ENCODE measurements at regions not wholly inside any gene's neighbourhood (a gene's known extent, or its start where the extent isn't known, plus 50 kb on each side); places are given as distances from the start of the nearest gene placed in this dataset.

- intact Hi-C loops (cut with DNase I), result no loop called here
- WGBS, 2 donors, result 74 to 76% methylated on average over 2 of the region's 2 CpGs
Measured at GRCh38 chr2:15752552-15753232, 161.0 kb downstream of the DDX1 start.

DNA sequence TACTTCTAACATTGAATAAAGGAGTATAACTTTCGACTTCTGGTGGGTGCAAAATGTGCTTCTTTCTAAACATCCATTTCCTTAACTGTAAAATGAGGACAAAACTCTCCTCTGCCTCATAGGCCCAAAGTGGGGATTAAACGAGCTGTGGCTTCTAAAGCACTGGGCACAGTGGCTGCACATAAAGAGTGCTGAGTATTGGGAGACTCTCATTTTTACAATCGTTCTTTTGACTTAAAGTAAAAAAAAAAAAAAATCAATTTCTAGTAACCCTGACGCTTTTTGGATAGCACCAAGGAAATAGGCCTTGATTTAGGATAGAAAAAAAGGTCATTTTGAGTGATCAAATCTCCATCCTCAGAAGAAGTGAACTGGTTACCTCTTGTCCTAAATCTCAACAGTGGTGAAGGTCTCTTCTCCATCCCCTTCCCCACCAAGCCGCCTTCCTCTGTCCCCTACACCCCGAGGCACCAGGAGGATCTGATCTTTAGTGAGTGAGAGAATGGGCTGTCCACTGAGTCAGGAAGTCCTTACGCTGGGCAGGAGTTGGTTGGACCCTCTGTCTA, 161.6 kb downstream of the DDX1 start:
- Histone ChIP-seq H3K27ac (no peak overlapping the region), H3K27me3 (no peaks in the 10 kb centered on the region), H3K4me1 (peaks cover 0 to 16% (median 6%) of the 10 kb centered on the region in 3 donors), H3K36me3 (no peaks in the 10 kb centered on the region), H3K4me3 (no peak overlapping the region), H3K9me3 (no peaks in the 10 kb centered on the region)
- intact Hi-C loops (cut with DNase I), result no loop called here
- TF ChIP-seq CTCF (IDR thresholded peaks at IDR 0.05) (no peak), POLR2A (IDR thresholded peaks at IDR 0.05) (no peak)
- no peak for DNase-seq
- WGBS, 2 donors, result 70 to 73% methylated on average over 7 of the region's 7 CpGs

More at GRCh38 chr2:15752552-15753232, 161.0 kb downstream of the DDX1 start:
- Histone ChIP-seq H3K4me1 (peaks cover 0 to 23% (median 6%) of the 10 kb centered on the region in 3 donors), H3K27me3 (no peaks in the 10 kb centered on the region), H3K4me3 (no peak overlapping the region), H3K27ac (no peak overlapping the region), H3K36me3 (no peaks in the 10 kb centered on the region), H3K9me3 (no peaks in the 10 kb centered on the region)
- TF ChIP-seq CTCF (IDR thresholded peaks at IDR 0.05) (no peak), POLR2A (IDR thresholded peaks at IDR 0.05) (no peak)
- no peak for DNase-seq

- TF ChIP-seq CTCF (IDR thresholded peaks at IDR 0.05) (no peak), POLR2A (IDR thresholded peaks at IDR 0.05) (no peak)
- H3K4me1 ChIP-seq, result peaks cover 0 to 16% (median 6%) of the 10 kb centered on the region in 3 donors
- 90 to 94% methylated on average over 11 of the region's 15 CpGs for WGBS, 2 donors
- H3K27ac ChIP-seq, result no peak overlapping the region
- no peak overlapping the region for H3K4me3 ChIP-seq
- intact Hi-C loops (cut with DNase I), result no loop called here
- no peaks in the 10 kb centered on the region for H3K9me3 ChIP-seq
- no peaks in the 10 kb centered on the region for H3K36me3 ChIP-seq
- DNase-seq, result no peak
- H3K27me3 ChIP-seq, result no peaks in the 10 kb centered on the region
Measured at GRCh38 chr2:15753811-15754702, 162.4 kb downstream of the DDX1 start.

- 78 to 79% methylated on average over 5 of the region's 5 CpGs for WGBS, 2 donors
- no peak overlapping the region for H3K27ac ChIP-seq
- no peak overlapping the region for H3K4me3 ChIP-seq
- H3K36me3 ChIP-seq, result no peaks in the 10 kb centered on the region
- no peak for DNase-seq
- intact Hi-C loops (cut with DNase I), result no loop called here
- H3K27me3 ChIP-seq, result no peaks in the 10 kb centered on the region
- H3K4me1 ChIP-seq, result peaks cover 0 to 11% (median 1%) of the 10 kb centered on the region in 3 donors
- H3K9me3 ChIP-seq, result no peaks in the 10 kb centered on the region
- TF ChIP-seq CTCF (IDR thresholded peaks at IDR 0.05), result no peak
- no peak for TF ChIP-seq POLR2A (IDR thresholded peaks at IDR 0.05)
Measured at GRCh38 chr2:15754703-15755099, 163.0 kb downstream of the DDX1 start.

- H3K9me3 ChIP-seq, result no peaks in the 10 kb centered on the region
- H3K27me3 ChIP-seq, result no peaks in the 10 kb centered on the region
- H3K4me1 ChIP-seq, result peaks cover 0 to 2% (median 0%) of the 10 kb centered on the region in 3 donors
- no peak for DNase-seq
- H3K27ac ChIP-seq, result no peak overlapping the region
- no peak overlapping the region for H3K4me3 ChIP-seq
- intact Hi-C loops (cut with DNase I), result no loop called here
- H3K36me3 ChIP-seq, result no peaks in the 10 kb centered on the region
- TF ChIP-seq CTCF (IDR thresholded peaks at IDR 0.05), result no peak
- TF ChIP-seq POLR2A (IDR thresholded peaks at IDR 0.05), result no peak
- 81 to 89% methylated on average over 2 of the region's 2 CpGs for WGBS, 2 donors
Measured at GRCh38 chr2:15755528-15755927, 163.9 kb downstream of the DDX1 start.
